ENCODE measurements at regions not wholly inside any gene's neighbourhood (a gene's known extent, or its start where the extent isn't known, plus 50 kb on each side); places are given as distances from the start of the nearest gene placed in this dataset.

- TF ChIP-seq POLR2AphosphoS5 (IDR thresholded peaks at IDR 0.05; ENCODE audit: low read depth) = no peak
- TF ChIP-seq GABPA (IDR thresholded peaks at IDR 0.05; ENCODE audit: low read depth) = no peak
- no peak for TF ChIP-seq SPI1 (IDR thresholded peaks at IDR 0.05; ENCODE audit: borderline replicate concordance, low read depth)
- no peak for TF ChIP-seq CTCF (IDR thresholded peaks at IDR 0.05; ENCODE audit: insufficient read depth, low read length)
- TF ChIP-seq, protein P1, sequence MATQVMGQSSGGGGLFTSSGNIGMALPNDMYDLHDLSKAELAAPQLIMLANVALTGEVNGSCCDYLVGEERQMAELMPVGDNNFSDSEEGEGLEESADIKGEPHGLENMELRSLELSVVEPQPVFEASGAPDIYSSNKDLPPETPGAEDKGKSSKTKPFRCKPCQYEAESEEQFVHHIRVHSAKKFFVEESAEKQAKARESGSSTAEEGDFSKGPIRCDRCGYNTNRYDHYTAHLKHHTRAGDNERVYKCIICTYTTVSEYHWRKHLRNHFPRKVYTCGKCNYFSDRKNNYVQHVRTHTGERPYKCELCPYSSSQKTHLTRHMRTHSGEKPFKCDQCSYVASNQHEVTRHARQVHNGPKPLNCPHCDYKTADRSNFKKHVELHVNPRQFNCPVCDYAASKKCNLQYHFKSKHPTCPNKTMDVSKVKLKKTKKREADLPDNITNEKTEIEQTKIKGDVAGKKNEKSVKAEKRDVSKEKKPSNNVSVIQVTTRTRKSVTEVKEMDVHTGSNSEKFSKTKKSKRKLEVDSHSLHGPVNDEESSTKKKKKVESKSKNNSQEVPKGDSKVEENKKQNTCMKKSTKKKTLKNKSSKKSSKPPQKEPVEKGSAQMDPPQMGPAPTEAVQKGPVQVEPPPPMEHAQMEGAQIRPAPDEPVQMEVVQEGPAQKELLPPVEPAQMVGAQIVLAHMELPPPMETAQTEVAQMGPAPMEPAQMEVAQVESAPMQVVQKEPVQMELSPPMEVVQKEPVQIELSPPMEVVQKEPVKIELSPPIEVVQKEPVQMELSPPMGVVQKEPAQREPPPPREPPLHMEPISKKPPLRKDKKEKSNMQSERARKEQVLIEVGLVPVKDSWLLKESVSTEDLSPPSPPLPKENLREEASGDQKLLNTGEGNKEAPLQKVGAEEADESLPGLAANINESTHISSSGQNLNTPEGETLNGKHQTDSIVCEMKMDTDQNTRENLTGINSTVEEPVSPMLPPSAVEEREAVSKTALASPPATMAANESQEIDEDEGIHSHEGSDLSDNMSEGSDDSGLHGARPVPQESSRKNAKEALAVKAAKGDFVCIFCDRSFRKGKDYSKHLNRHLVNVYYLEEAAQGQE (IDR thresholded peaks at IDR 0.05; ENCODE audit: insufficient replicate concordance, low read depth) = no peak
- no peaks in the 10 kb centered on the region for H3K27me3 ChIP-seq (ENCODE audit: insufficient read depth, poor library complexity, severe bottlenecking)
- H3K4me3 ChIP-seq (replicated peaks; ENCODE audit: insufficient read depth, low read length) = no peak overlapping the region
- H3K27ac ChIP-seq (replicated peaks) = no peak overlapping the region
- DNase-seq (ENCODE audit: low read depth in 1 of 2, low spot score in 1 of 2) = no peak
Observed at GRCh38 chr5:56739990-56740389, 75.4 kb upstream of the MAP3K1 start.

DNA sequence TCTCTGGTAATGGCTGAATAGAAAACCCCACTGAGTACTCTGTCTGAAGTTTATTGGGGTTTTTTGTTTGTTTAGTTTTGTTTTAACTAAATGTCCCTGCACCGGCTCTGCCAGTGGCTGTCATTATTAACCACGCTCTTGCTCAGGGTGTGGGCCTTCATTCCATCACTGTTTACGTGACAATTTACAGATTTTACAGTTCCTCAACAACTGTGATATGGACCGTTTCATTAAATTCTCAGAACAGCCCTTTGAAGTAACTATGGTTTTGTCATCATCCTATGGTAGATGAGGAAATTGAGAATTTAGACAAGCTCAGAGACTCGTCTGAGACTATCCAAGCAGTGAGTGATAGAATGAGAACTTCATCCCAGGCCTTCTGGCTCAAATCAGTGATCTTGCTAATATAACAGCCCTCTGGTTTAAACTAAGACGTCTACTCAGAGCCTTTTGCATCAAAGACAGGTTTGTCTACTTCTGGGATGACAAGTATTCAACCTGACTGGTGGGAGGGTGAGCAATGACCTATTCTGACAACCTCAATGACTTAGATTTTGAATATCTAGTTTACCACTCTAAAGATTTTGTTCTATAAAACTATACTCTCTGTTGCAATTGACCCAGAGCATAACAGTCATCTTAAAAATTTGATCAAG, 77.3 kb upstream of the MAP3K1 start:
- no peak for DNase-seq (ENCODE audit: low read depth in 1 of 2, low spot score in 1 of 2)
- no peaks in the 10 kb centered on the region for H3K27me3 ChIP-seq (ENCODE audit: insufficient read depth, poor library complexity, severe bottlenecking)
- H3K4me3 ChIP-seq (replicated peaks; ENCODE audit: insufficient read depth, low read length) = no peak overlapping the region
- TF ChIP-seq POLR2AphosphoS5 (IDR thresholded peaks at IDR 0.05; ENCODE audit: low read depth) (no peak), CTCF (IDR thresholded peaks at IDR 0.05; ENCODE audit: insufficient read depth, low read length) (no peak), SPI1 (IDR thresholded peaks at IDR 0.05; ENCODE audit: borderline replicate concordance, low read depth) (no peak), GABPA (IDR thresholded peaks at IDR 0.05; ENCODE audit: low read depth) (no peak)
- TF ChIP-seq, protein P1 (IDR thresholded peaks at IDR 0.05; ENCODE audit: insufficient replicate concordance, low read depth) = no peak
- H3K27ac ChIP-seq (replicated peaks) = no peak overlapping the region

DNA sequence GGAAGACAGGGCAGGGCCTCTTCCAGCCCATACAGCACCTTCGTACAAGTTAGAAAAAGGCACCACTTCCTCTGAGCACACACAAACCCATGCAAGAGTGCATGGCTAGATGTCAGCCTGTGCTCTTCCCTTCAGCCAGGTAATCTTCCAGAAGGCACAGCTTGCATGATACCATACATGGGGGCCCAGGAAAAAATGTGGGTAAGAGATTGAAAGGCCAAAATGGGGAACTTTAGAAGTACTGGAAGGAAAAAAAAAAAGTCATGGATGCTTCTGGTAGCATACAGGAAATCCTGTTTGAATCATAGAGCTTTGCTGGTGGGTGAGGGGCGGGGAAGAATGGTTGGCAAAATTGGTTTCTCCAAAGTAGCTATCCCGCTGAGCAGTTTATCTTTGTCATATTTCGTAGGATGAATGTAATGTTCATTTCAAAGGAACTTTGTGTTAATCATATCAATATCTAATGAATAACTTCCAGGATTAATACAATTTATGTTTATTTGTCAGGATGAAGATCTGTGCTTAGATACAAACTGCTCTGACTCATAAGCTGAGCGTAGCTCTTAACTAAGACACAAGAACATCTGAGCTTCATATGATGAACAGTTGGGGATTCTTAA, 78.2 kb upstream of the MAP3K1 start:
- peak in 1 of 2 experiments; percentile 11 for DNase-seq (ENCODE audit: low read depth in 1 of 2, low spot score in 1 of 2)
- no peak for TF ChIP-seq CTCF (IDR thresholded peaks at IDR 0.05; ENCODE audit: insufficient read depth, low read length)
- 0 out of 2 replicates have a peak, but pooled peaks have one; percentile 25 for TF ChIP-seq GABPA (IDR thresholded peaks at IDR 0.05; ENCODE audit: low read depth)
- no peaks in the 10 kb centered on the region for H3K27me3 ChIP-seq (ENCODE audit: insufficient read depth, poor library complexity, severe bottlenecking)
- no peak overlapping the region for H3K4me3 ChIP-seq (replicated peaks; ENCODE audit: insufficient read depth, low read length)
- peak overlapping the region; percentile 76 for H3K27ac ChIP-seq (replicated peaks)

All from HL-60 (cell line).